ENCODE measurements at regions not wholly inside any gene's neighbourhood (a gene's known extent, or its start where the extent isn't known, plus 50 kb on each side); places are given as distances from the start of the nearest gene placed in this dataset.

GRCh38 chr3:66729687-66730393 is 229.0 kb upstream of the LRIG1 start:
- no peaks in the 10 kb centered on the region for H3K36me3 ChIP-seq
- no peak overlapping the region for H3K27ac ChIP-seq
- TF ChIP-seq CTCF (IDR thresholded peaks at IDR 0.05) = no peak
- H3K27me3 ChIP-seq = no peaks in the 10 kb centered on the region
- H3K4me3 ChIP-seq = no peak overlapping the region
- no peaks in the 10 kb centered on the region for H3K4me1 ChIP-seq
- H3K9me3 ChIP-seq = no peaks in the 10 kb centered on the region
- DNase-seq (ENCODE audit: low spot score) = no peak

DNA sequence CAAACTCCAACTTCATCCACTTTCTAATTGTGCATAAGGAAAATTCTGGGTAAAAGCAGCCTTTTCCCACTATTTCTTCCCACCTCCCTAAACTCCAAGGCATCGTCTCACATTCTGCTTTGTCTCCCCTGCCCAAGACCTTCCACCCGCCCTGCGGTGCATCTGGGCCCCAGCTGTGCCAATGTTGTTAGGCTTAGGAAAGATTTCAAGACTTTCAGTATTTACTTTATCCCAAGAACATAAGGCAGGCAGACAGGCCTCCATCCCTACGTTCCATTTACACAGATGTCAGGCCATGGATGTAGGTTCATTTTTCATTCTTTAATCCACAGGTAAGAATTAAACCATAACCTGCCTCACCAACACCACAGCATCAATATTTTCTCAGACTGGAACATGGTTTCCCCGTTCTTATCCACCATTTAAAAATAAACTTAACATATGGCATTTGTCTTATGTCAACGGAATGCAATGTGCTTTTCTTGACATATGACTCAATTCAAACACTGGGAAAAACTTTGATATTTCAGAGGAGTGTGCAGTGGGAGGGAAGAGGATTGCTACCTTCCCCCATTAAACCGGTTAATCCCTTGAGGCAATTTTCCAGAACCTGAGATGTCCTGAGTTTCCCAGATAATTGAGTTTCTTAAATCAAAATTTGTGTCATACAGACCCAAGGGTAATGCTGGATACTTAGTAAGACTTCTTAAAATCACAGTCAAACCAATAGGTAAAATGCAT is 238.0 kb upstream of the LRIG1 start:
- H3K4me3 ChIP-seq = no peak overlapping the region
- no peaks in the 10 kb centered on the region for H3K9me3 ChIP-seq
- no peak for TF ChIP-seq CTCF (IDR thresholded peaks at IDR 0.05)
- no peaks in the 10 kb centered on the region for H3K4me1 ChIP-seq
- H3K36me3 ChIP-seq = no peaks in the 10 kb centered on the region
- no peaks in the 10 kb centered on the region for H3K27me3 ChIP-seq
- DNase-seq (ENCODE audit: low spot score) = no peak
- no peak overlapping the region for H3K27ac ChIP-seq

DNA sequence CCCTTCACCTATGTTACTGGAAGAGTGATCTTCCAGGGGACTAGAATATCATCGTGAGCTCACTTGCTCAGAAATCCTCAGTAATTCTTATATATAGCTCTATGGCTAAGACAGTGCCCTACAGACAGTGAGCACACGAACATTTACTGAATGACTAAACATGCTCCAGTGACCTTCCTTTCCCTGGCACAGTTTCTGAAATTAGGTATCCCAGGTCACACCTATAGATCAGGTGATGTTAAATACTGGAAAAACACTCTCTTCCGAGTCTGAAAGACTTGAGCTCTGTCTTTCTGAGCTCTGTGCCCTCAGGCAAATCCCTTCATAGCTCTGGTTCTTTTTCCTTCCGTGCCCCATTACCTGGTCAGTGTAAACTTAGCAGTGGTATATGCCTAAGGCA is 239.4 kb upstream of the LRIG1 start:
- Histone ChIP-seq H3K27me3 (no peaks in the 10 kb centered on the region), H3K36me3 (no peaks in the 10 kb centered on the region), H3K4me1 (no peaks in the 10 kb centered on the region), H3K9me3 (no peaks in the 10 kb centered on the region), H3K4me3 (no peak overlapping the region), H3K27ac (no peak overlapping the region)
- no peak for DNase-seq (ENCODE audit: low spot score)
- no peak for TF ChIP-seq CTCF (IDR thresholded peaks at IDR 0.05)

GRCh38 chr3:66744521-66744920 is 243.7 kb upstream of the LRIG1 start:
- no peaks in the 10 kb centered on the region for H3K9me3 ChIP-seq
- DNase-seq (ENCODE audit: low spot score) = no peak
- H3K4me1 ChIP-seq = no peaks in the 10 kb centered on the region
- no peaks in the 10 kb centered on the region for H3K36me3 ChIP-seq
- no peak overlapping the region for H3K27ac ChIP-seq
- no peak overlapping the region for H3K4me3 ChIP-seq
- no peaks in the 10 kb centered on the region for H3K27me3 ChIP-seq
- no peak for TF ChIP-seq CTCF (IDR thresholded peaks at IDR 0.05)

- no peaks in the 10 kb centered on the region for H3K36me3 ChIP-seq
- no peaks in the 10 kb centered on the region for H3K9me3 ChIP-seq
- TF ChIP-seq CTCF (IDR thresholded peaks at IDR 0.05) = no peak
- no peaks in the 10 kb centered on the region for H3K4me1 ChIP-seq
- H3K4me3 ChIP-seq = no peak overlapping the region
- H3K27me3 ChIP-seq = no peaks in the 10 kb centered on the region
- DNase-seq (ENCODE audit: low spot score) = no peak
- no peak overlapping the region for H3K27ac ChIP-seq
Measured at GRCh38 chr3:66744986-66745385, 244.2 kb upstream of the LRIG1 start.
